ENCODE measurements at regions not wholly inside any gene's neighbourhood (a gene's known extent, or its start where the extent isn't known, plus 50 kb on each side); places are given as distances from the start of the nearest gene placed in this dataset.

- no peak for FAIRE-seq
- no peak overlapping the region for H4K91ac ChIP-seq (replicated peaks; ENCODE audit: insufficient read length, low read length)
- TF ChIP-seq SAP30 (IDR thresholded peaks at IDR 0.05; ENCODE audit: insufficient read depth, insufficient replicate concordance, low read length) (no peak), CTCF (IDR thresholded peaks at IDR 0.05; ENCODE audit: control extremely low read depth in 1 of 3, insufficient read depth in 1 of 3, low read depth in 1 of 3, low read length in 3 of 3) (no peak), BACH1 (IDR thresholded peaks at IDR 0.05; ENCODE audit: low read length) (no peak), JUN (IDR thresholded peaks at IDR 0.05; ENCODE audit: low read depth, low read length) (no peak), RXRA (IDR thresholded peaks at IDR 0.05; ENCODE audit: insufficient read depth, low read depth, low read length) (no peak), SIX5 (IDR thresholded peaks at IDR 0.05; ENCODE audit: low read depth, low read length) (no peak), RNF2 (IDR thresholded peaks at IDR 0.05; ENCODE audit: borderline replicate concordance, low read depth, low read length, missing control alignments, poor library complexity, severe bottlenecking) (no peak), SIRT6 (IDR thresholded peaks at IDR 0.05; ENCODE audit: low read length) (no peak), CEBPB (IDR thresholded peaks at IDR 0.05; ENCODE audit: low read depth, low read length) (no peak), EP300 (IDR thresholded peaks at IDR 0.05; ENCODE audit: borderline replicate concordance in 1 of 2, low read depth in 2 of 2, low read length in 2 of 2) (no peak), POLR2A (IDR thresholded peaks at IDR 0.05; ENCODE audit: control extremely low read depth in 1 of 2, low read depth in 2 of 2, low read length in 2 of 2) (no peak)
- TF ChIP-seq, protein P1, sequence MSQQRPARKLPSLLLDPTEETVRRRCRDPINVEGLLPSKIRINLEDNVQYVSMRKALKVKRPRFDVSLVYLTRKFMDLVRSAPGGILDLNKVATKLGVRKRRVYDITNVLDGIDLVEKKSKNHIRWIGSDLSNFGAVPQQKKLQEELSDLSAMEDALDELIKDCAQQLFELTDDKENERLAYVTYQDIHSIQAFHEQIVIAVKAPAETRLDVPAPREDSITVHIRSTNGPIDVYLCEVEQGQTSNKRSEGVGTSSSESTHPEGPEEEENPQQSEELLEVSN (IDR thresholded peaks at IDR 0.05): no peak
Observed at GRCh38 chr4:26152056-26152455, 168.8 kb upstream of the RBPJ start.

More at GRCh38 chr4:26152056-26152455, 168.8 kb upstream of the RBPJ start:
- Histone ChIP-seq H4K5ac (ENCODE audit: insufficient read length, low read depth, low read length) (no peak overlapping the region), H3K79me1 (ENCODE audit: low read depth, low read length) (no peaks in the 10 kb centered on the region), H2BK120ac (replicated peaks; ENCODE audit: low read depth, low read length) (no peak overlapping the region), H2BK5ac (ENCODE audit: low read depth, low read length) (no peak overlapping the region), H3K9me3 (ENCODE audit: insufficient read depth in 2 of 2, low read depth in 1 of 2, low read length in 1 of 2) (no peaks in the 10 kb centered on the region), H2BK20ac (ENCODE audit: low read length) (no peak overlapping the region), H3K4me3 (ENCODE audit: extremely low read depth in 1 of 4, insufficient read depth in 2 of 4, low read depth in 3 of 4, low read length in 4 of 4) (no peak overlapping the region), H3K4ac (replicated peaks; ENCODE audit: insufficient read length, low read depth, low read length) (no peak overlapping the region), H2BK12ac (ENCODE audit: low read depth, low read length) (no peak overlapping the region), H3K56ac (replicated peaks; ENCODE audit: insufficient read length, low read depth, low read length) (no peak overlapping the region), H3K79me2 (ENCODE audit: control insufficient read depth in 1 of 2, insufficient read depth in 2 of 2, low read length in 2 of 2) (no peaks in the 10 kb centered on the region), H3K27ac (ENCODE audit: low read depth, low read length) (no peak overlapping the region), H2AK5ac (ENCODE audit: low read depth, low read length) (no peak overlapping the region), H3K23me2 (ENCODE audit: low read depth, low read length) (no peaks in the 10 kb centered on the region), H3K18ac (ENCODE audit: extremely low read depth, low read length) (no peak overlapping the region), H2BK15ac (ENCODE audit: low read length) (no peak overlapping the region), H3K23ac (ENCODE audit: insufficient read length) (no peak overlapping the region), H3K36me3 (ENCODE audit: control insufficient read depth in 2 of 4, insufficient read depth in 4 of 4, low read length in 3 of 4) (no peaks in the 10 kb centered on the region), H3K14ac (ENCODE audit: insufficient read length) (no peak overlapping the region), H3K27me3 (replicated peaks in 1 of 4; ENCODE audit: control insufficient read depth in 3 of 4, extremely low read depth in 1 of 4, insufficient read depth in 3 of 4, low read length in 3 of 4) (no peaks in the 10 kb centered on the region), H2AFZ (ENCODE audit: low read length) (no peak overlapping the region), H4K20me1 (replicated peaks in 1 of 2; ENCODE audit: control insufficient read depth in 1 of 2, insufficient read depth in 2 of 2, low read length in 2 of 2) (no peaks in the 10 kb centered on the region), H3K4me1 (replicated peaks in 1 of 4; ENCODE audit: control insufficient read depth in 3 of 4, insufficient read depth in 4 of 4, low read length in 3 of 4) (no peaks in the 10 kb centered on the region), H4K8ac (ENCODE audit: extremely low read depth, insufficient read depth, low read length) (no peak overlapping the region), H3K9ac (replicated peaks in 1 of 4; ENCODE audit: extremely low read depth in 1 of 4, low read depth in 3 of 4, low read length in 3 of 4) (no peak overlapping the region), H3K4me2 (ENCODE audit: insufficient read depth in 1 of 2, low read depth in 2 of 2, low read length in 2 of 2) (no peak overlapping the region)
- no peak for DNase-seq (ENCODE audit: low read depth in 1 of 2, low spot score in 2 of 2)
- 74% methylated on average over 6 of the region's 6 CpGs; no CpG with 5 or more reads in 1 of the 2 experiments for WGBS, 2 experiments (ENCODE audit: extremely low coverage in 1 of 2, insufficient coverage in 1 of 2, insufficient read length in 1 of 2, insufficient replicate concordance in 2 of 2, low coverage in 1 of 2, low lambda C conversion rate in 2 of 2, missing lambda C conversion rate in 1 of 2)
- POLR2A ChIA-PET (ENCODE audit: partially characterized antibody): no interaction called here
- CTCF ChIA-PET (ENCODE audit: partially characterized antibody): interaction anchor here (0.8 to 2.5 kb wide), 6 partner anchors 9 to 91 kb away, joined by 3 to 7 read pairs (median 4); no protein-coding TSS in a partner anchor

Measured in H1 (cell line).